Urinary bladder (tissue), 3 donors: ENCODE measurements at regions not wholly inside any gene's neighbourhood (a gene's known extent, or its start where the extent isn't known, plus 50 kb on each side); places are given as distances from the start of the nearest gene placed in this dataset.

ENCODE experiments used
- DNase-seq: peaks from one replicate; pipeline ENCODE4 v3.0.0-alpha.2; 2015; ENCODE audit errors: extremely low spot score
- H3K27ac ChIP-seq: one replicate; pipeline ENCODE4 v1.5.1; 2013; ENCODE audit warnings: low read depth, mild to moderate bottlenecking, moderate library complexity
- H3K36me3 ChIP-seq: one replicate; pipeline ENCODE4 v1.6.1; 2013; ENCODE audit warnings: mild to moderate bottlenecking, moderate library complexity; ENCODE audit not compliant: insufficient read depth
- H3K4me1 ChIP-seq: one replicate; pipeline ENCODE4 v1.6.1; 2013; ENCODE audit warnings: mild to moderate bottlenecking, moderate library complexity; ENCODE audit not compliant: insufficient read depth
- H3K4me3 ChIP-seq: one replicate; pipeline ENCODE4 v1.5.1; 2013; ENCODE audit warnings: low read depth, low read length
- WGBS: extraction: QIAGEN DNeasy Blood & Tissue Kit; methylation state at CpG from one replicate; pipeline ENCODE4 v1.1.7; 2013; 5-methylcytosine and 5-hydroxymethylcytosine counted together
- donor health status: healthy with polysubstance abuse.
- donor health status: healthy.

DNA sequence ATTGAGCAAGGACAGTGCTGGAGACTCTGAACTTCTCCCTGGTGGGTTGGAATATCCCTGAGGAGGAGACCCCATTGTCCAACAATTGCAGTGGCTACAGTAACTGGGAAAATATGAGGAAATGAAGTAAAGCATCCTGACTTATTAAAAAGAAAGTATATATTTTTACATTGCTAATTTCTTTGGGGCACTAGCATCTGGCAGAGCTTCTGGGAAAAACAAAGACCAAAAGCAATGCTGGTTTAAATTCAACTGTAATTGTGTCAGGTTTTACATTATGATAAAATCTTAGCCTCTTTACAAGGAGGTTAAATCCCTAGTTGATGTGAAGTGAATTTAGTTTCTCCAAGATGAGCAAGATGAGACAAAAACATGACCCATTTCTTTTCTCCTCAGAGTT, 454.0 kb upstream of the RBMS3 start:
- Histone ChIP-seq H3K4me3 (no peak overlapping the region), H3K4me1 (no peaks in the 10 kb centered on the region), H3K27ac (no peak overlapping the region), H3K36me3 (no peaks in the 10 kb centered on the region)
- no peak for DNase-seq

DNA sequence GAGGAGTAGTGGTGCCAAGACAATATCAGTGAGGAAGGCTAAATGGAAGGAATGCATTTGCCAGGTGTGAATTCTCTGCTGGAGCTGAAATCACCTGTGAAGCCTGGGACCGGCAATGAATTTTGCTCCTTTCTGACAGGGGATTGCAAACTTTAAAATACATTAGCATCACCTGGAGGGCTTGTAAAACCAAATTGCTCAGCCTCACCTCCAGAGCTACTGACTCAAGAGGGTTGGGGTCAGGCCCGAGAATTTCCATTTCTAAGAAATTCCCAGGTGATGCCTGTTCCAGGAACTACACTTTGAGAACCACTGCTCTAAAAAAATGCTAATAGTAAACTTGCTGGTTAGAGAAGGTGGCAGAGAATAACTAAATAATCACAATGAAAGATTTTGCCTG, 445.6 kb upstream of the RBMS3 start:
- Histone ChIP-seq H3K4me3 (no peak overlapping the region), H3K27ac (no peak overlapping the region), H3K36me3 (no peaks in the 10 kb centered on the region), H3K4me1 (peaks cover 1% of the 10 kb centered on the region)
- WGBS = 41% methylated on average over 2 of the region's 2 CpGs
- no peak for DNase-seq

DNA sequence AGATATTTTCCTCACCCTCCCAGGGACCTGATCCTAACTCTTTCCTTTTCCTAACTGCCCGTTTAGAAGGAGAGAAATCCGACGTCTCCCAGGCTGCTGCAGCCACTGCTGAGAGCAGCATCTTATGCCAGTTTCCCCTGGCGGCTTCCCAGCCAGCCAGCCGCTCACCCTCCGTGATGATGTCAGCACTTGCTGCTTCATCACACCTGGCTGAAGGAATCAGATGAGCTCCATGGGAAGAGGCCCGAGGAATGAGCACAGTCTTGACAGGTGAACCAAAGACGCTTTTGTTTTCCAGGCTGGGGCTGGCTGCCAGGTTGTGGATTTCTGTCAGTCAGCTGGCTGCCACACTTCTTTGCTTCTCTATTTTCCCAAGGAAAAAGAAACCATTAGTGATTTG, 445.1 kb upstream of the RBMS3 start:
- Histone ChIP-seq H3K27ac (no peak overlapping the region), H3K4me1 (peaks cover 1% of the 10 kb centered on the region), H3K36me3 (no peaks in the 10 kb centered on the region), H3K4me3 (no peak overlapping the region)
- WGBS = 24% methylated on average over 8 of the region's 8 CpGs
- DNase-seq = no peak

DNA sequence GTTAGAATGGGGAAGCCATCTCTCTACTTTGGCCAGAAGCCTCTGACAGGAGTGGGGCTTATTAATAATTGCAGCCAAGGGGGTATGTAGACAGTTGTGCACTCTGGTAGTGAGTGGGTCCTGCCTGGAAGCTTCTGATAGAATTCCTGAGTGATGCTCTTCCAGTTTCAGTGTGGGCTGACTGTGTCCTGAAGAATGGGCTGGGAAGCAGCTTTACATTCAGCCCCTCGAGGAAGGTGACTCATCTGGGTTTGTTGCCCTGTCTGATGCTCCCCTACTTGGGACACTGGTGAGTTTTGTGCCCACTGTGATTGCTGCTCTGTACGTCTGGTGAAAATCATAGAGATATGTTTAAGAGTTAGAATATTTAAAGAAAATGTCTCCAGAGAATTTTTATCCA, 444.7 kb upstream of the RBMS3 start:
- WGBS = 77% methylated on average over 2 of the region's 2 CpGs
- no peaks in the 10 kb centered on the region for H3K36me3 ChIP-seq
- no peak overlapping the region for H3K27ac ChIP-seq
- H3K4me1 ChIP-seq = peaks cover 1% of the 10 kb centered on the region
- no peak for DNase-seq
- no peak overlapping the region for H3K4me3 ChIP-seq

DNA sequence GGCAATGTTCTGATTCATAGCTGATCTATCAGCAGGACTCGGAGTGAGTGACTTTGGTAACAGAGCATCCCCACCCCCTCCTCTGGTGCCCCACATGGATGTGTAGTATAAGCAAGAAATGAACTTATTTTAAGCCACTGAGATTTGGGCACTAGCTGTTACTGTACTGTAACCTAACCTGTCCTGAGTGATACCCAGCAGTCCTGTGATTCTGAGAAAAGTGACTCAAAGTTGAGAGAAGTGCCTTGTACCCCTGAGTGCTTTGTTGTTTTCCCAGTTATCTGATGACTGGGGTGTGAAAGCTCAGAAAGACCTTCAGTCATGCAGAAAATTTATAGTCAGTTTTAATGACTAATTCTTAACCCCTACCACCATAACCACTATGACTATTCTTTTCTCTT, 439.9 kb upstream of the RBMS3 start:
- WGBS = 91% methylated on average over 1 of the region's 1 CpG
- Histone ChIP-seq H3K27ac (no peak overlapping the region), H3K4me3 (no peak overlapping the region), H3K36me3 (no peaks in the 10 kb centered on the region), H3K4me1 (peaks cover 1% of the 10 kb centered on the region)
- no peak for DNase-seq

GRCh38 chr3:28841441-28841840, 439.4 kb upstream of the RBMS3 start:
- Histone ChIP-seq H3K4me1 (no peaks in the 10 kb centered on the region), H3K4me3 (no peak overlapping the region), H3K36me3 (no peaks in the 10 kb centered on the region), H3K27ac (no peak overlapping the region)
- no peak for DNase-seq
- 47% methylated on average over 2 of the region's 2 CpGs for WGBS

GRCh38 chr3:28844298-28845005, 436.4 kb upstream of the RBMS3 start:
- Histone ChIP-seq H3K36me3 (no peaks in the 10 kb centered on the region), H3K27ac (no peak overlapping the region), H3K4me3 (no peak overlapping the region), H3K4me1 (no peaks in the 10 kb centered on the region)
- WGBS = 91% methylated on average over 12 of the region's 12 CpGs
- DNase-seq = no peak

DNA sequence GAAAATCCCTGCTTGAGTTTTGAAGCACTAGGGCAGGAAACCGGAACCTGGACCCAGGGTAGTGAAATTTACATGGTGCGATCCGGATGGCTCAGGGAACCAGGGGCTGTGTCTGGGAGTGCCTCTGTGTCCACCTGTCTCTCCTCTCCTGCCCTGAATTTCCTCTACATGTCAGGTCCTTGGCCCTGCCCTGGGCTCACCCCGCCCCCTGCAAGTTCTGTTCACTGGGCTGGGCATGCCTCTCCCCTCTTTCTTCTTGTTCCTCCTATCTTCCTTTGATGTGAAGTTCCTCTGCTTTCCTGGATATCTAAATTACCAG, 435.9 kb upstream of the RBMS3 start:
- no peak for DNase-seq
- H3K36me3 ChIP-seq = no peaks in the 10 kb centered on the region
- no peak overlapping the region for H3K4me3 ChIP-seq
- WGBS = 93% methylated on average over 4 of the region's 4 CpGs
- no peaks in the 10 kb centered on the region for H3K4me1 ChIP-seq
- no peak overlapping the region for H3K27ac ChIP-seq

DNA sequence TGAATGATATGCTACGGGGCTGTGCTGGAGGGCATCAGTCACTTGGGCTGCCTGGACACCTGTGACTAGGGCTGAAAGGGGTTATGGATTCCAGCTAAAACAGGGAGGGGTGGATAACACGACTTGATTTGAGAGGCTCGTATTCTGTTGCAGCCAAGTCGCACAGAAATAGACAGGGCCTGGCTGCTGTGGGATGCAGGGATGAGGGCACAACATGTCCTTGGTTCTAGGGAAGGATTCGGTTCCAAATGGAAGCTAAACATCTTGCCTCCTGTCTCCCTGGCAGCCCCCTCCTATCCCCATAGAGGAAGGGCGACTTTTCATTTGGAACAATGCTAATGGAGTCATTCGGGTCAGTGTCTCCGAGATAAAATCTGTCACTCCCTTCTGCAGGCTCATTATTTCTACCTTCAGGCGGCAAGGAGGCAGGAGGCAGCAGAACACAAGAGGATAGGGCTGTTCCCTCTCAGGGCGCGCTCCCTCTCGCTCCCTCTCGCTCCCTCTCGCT, 433.8 kb upstream of the RBMS3 start:
- Histone ChIP-seq H3K4me1 (no peaks in the 10 kb centered on the region), H3K4me3 (no peak overlapping the region), H3K27ac (no peak overlapping the region), H3K36me3 (no peaks in the 10 kb centered on the region)
- DNase-seq = no peak
- 88% methylated on average over 14 of the region's 14 CpGs for WGBS

GRCh38 chr3:28847736-28848135, 433.1 kb upstream of the RBMS3 start:
- WGBS = 46% methylated on average over 4 of the region's 4 CpGs
- no peak for DNase-seq

GRCh38 chr3:28850186-28850585, 430.7 kb upstream of the RBMS3 start:
- no peak overlapping the region for H3K4me3 ChIP-seq
- 87% methylated on average over 1 of the region's 1 CpG for WGBS
- H3K4me1 ChIP-seq = no peaks in the 10 kb centered on the region
- no peaks in the 10 kb centered on the region for H3K36me3 ChIP-seq
- no peak for DNase-seq
- no peak overlapping the region for H3K27ac ChIP-seq

More at GRCh38 chr3:28847736-28848135, 433.1 kb upstream of the RBMS3 start:
- Histone ChIP-seq H3K36me3 (no peaks in the 10 kb centered on the region), H3K27ac (no peak overlapping the region), H3K4me1 (no peaks in the 10 kb centered on the region), H3K4me3 (no peak overlapping the region)

GRCh38 chr3:28853830-28854229, 427.0 kb upstream of the RBMS3 start:
- no peaks in the 10 kb centered on the region for H3K36me3 ChIP-seq
- no peaks in the 10 kb centered on the region for H3K4me1 ChIP-seq
- WGBS = 53% methylated on average over 1 of the region's 1 CpG
- H3K27ac ChIP-seq = no peak overlapping the region
- H3K4me3 ChIP-seq = no peak overlapping the region
- no peak for DNase-seq

GRCh38 chr3:28856796-28857195, 424.1 kb upstream of the RBMS3 start:
- Histone ChIP-seq H3K4me1 (no peaks in the 10 kb centered on the region), H3K4me3 (no peak overlapping the region), H3K36me3 (no peaks in the 10 kb centered on the region), H3K27ac (no peak overlapping the region)
- no peak for DNase-seq
- 85% methylated on average over 3 of the region's 3 CpGs for WGBS

DNA sequence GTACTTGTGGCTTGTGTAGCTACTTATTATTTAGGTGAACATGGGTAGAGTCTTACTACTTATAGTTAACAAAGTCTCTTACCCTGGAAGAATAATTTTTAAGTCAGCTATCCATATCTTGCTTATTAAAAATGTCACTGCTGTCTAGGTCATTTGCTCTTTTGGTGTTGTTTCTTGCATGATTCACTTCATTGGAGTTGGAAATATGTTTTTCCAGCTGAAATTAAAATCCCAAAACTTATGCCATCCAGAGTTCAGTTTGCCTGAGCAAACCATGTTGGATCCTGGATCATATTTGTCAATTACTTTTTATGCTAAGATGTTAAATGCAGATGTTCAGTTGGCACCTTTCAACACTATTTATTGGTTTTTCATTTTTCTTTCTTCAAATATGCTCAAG, 421.0 kb upstream of the RBMS3 start:
- no peak for DNase-seq
- H3K27ac ChIP-seq = no peak overlapping the region
- H3K4me3 ChIP-seq = no peak overlapping the region
- no peaks in the 10 kb centered on the region for H3K4me1 ChIP-seq
- no peaks in the 10 kb centered on the region for H3K36me3 ChIP-seq

- WGBS = 63% methylated on average over 4 of the region's 4 CpGs
- Histone ChIP-seq H3K4me1 (no peaks in the 10 kb centered on the region), H3K4me3 (no peak overlapping the region), H3K27ac (no peak overlapping the region), H3K36me3 (no peaks in the 10 kb centered on the region)
- no peak for DNase-seq
Observed at GRCh38 chr3:28860307-28860706, 420.6 kb upstream of the RBMS3 start.
